ENCODE measurements at regions not wholly inside any gene's neighbourhood (a gene's known extent, or its start where the extent isn't known, plus 50 kb on each side); places are given as distances from the start of the nearest gene placed in this dataset.

DNA sequence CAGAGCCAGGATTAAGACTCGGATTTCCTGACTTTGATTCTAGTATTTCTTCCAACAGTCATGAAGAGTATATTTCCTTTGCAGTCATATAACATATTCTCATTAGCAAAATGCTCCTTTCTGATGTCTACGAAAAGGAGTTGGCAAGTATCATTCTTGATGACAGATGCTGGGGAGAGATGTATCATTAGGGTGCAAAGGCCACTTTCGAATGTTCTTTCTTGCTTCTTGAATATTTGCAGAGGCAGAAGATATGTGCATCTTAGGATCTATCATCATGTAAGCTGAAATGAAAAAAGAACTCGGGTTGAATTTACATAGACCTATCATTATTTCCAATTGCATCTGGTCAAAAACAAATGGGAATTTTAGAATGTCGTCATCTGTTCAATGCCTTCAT, 294.4 kb downstream of the BAMBI start:
- WGBS, 2 donors, result 54 to 59% methylated on average over 5 of the region's 5 CpGs
- DNase-seq (ENCODE audit: low spot score in 2 of 2), result no peak
- TF ChIP-seq POLR2A (IDR thresholded peaks at IDR 0.05) (no peak), CTCF (IDR thresholded peaks at IDR 0.05) (no peak)
- no peak overlapping the region for H3K4me3 ChIP-seq (ENCODE audit: low read depth, poor library complexity, severe bottlenecking)
- intact Hi-C loops (cut with DNase I; ENCODE audit: low total_unique reads), result no loop called here

- DNase-seq (ENCODE audit: low spot score in 2 of 2), result no peak
- intact Hi-C loops (cut with DNase I; ENCODE audit: low total_unique reads), result no loop called here
- 85 to 88% methylated on average over 12 of the region's 12 CpGs for WGBS, 2 donors
- no peak overlapping the region for H3K4me3 ChIP-seq (ENCODE audit: low read depth, poor library complexity, severe bottlenecking)
- TF ChIP-seq CTCF (IDR thresholded peaks at IDR 0.05), result no peak
- no peak for TF ChIP-seq POLR2A (IDR thresholded peaks at IDR 0.05)
Measured at GRCh38 chr10:28973309-28973972, 296.1 kb downstream of the BAMBI start.

DNA sequence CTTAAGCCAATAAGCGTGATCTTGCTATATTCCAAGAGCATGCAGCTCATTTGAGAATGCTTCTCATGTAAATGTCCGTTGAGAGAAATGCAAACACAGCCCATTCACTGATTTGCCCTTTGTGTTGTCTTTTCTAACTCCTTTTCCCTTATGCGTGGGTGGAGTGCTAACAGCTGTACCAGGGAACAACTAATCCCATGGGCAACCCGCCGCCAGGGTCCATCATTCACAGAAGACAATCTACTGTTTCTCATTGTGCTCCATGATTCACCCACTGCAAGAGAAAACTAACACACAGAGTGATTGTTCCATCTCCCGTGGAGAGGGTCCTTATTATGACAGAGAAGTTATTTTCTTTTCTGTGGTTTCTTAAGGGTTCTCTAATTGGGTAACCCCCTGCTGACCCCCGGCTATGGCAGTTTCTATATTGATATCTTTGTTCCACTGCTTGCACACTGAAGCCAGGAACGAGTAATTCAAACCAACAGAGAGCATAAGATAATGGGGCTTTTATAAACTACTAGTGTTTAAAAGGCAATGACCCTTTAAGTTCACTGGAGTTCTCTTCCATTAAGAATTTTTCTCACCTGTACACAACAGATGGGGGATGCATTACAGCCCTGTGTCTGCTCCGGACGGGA, 298.7 kb downstream of the BAMBI start:
- 61 to 65% methylated on average over 10 of the region's 10 CpGs for WGBS, 2 donors
- intact Hi-C loops (cut with DNase I; ENCODE audit: low total_unique reads), result no loop called here

DNA sequence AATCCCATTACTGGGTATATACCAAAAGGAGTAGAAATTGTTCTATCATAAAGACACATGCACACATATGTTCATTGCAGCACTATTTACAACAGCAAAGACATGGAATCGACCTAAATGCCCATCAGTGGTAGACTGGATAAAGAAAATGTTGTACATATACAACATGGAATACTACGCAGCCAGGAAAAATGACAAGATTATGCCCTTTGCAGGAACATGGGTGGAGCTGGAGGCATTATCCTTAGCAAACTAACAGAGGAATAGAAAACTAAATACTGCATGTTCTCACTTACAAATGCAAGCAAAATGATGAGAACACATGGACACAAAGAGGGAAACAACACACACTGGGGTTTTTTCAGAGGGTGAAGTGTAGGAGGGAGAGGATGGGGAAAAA, 300.2 kb downstream of the BAMBI start:
- WGBS, 2 donors, result 65 to 68% methylated on average over 2 of the region's 2 CpGs
- DNase-seq (ENCODE audit: low spot score in 2 of 2), result no peak
- no peak overlapping the region for H3K4me3 ChIP-seq (ENCODE audit: low read depth, poor library complexity, severe bottlenecking)
- intact Hi-C loops (cut with DNase I; ENCODE audit: low total_unique reads), result no loop called here
- TF ChIP-seq CTCF (IDR thresholded peaks at IDR 0.05) (no peak), POLR2A (IDR thresholded peaks at IDR 0.05) (no peak)

More for the DNA sequence above, 298.7 kb downstream of the BAMBI start:
- TF ChIP-seq CTCF (IDR thresholded peaks at IDR 0.05), result no peak
- TF ChIP-seq POLR2A (IDR thresholded peaks at IDR 0.05), result no peak
- H3K4me3 ChIP-seq (ENCODE audit: low read depth, poor library complexity, severe bottlenecking), result no peak overlapping the region
- no peak for DNase-seq (ENCODE audit: low spot score in 2 of 2)

GRCh38 chr10:28980264-28980663, 302.9 kb downstream of the BAMBI start:
- TF ChIP-seq CTCF (IDR thresholded peaks at IDR 0.05), result no peak
- TF ChIP-seq POLR2A (IDR thresholded peaks at IDR 0.05), result no peak
- no peak for DNase-seq (ENCODE audit: low spot score in 2 of 2)
- no peak overlapping the region for H3K4me3 ChIP-seq (ENCODE audit: low read depth, poor library complexity, severe bottlenecking)
- intact Hi-C loops (cut with DNase I; ENCODE audit: low total_unique reads), result no loop called here
- WGBS, 2 donors, result 81 to 84% methylated on average over 2 of the region's 2 CpGs

All from lower leg skin (tissue), 4 donors.